Uterus (tissue), 3 donors: ENCODE measurements at regions not wholly inside any gene's neighbourhood (a gene's known extent, or its start where the extent isn't known, plus 50 kb on each side); places are given as distances from the start of the nearest gene placed in this dataset.
A peak's percentile ranks its signal among the peaks of the same experiment; 100 is the strongest.

ENCODE experiments used
- DNase-seq, 2 donors: peaks; one replicate each; pipeline ENCODE4 v3.0.0-alpha.2; 2019 to 2020
- H3K27ac ChIP-seq, 2 donors: fragments of 200-600 bp; sonication (generic); 1 replicate in 1 of 2; 2 replicates in 1 of 2; pipeline ENCODE4 v1.5.1; 2016 to 2018
- H3K27me3 ChIP-seq, 2 donors: fragments of 200-600 bp; sonication (generic); one replicate each; pipeline ENCODE4 v1.5.1; 2018 to 2019; ENCODE audit warnings: control low read depth in 1 of 2
- H3K36me3 ChIP-seq, 2 donors: fragments of 200-600 bp; sonication (generic); one replicate each; pipeline ENCODE4 v1.5.1; 2019; ENCODE audit warnings: control low read depth in 1 of 2
- H3K4me1 ChIP-seq, 2 donors: fragments of 200-600 bp; sonication (generic); one replicate each; pipeline ENCODE4 v1.5.1; 2018 to 2019; ENCODE audit warnings: control low read depth in 1 of 2
- H3K4me3 ChIP-seq, 2 donors: fragments of 200-600 bp; sonication (generic); 1 replicate in 1 of 2; 2 replicates in 1 of 2; pipeline ENCODE4 v1.5.1; 2018 to 2019; ENCODE audit warnings: mild to moderate bottlenecking in 1 of 2
- H3K9me3 ChIP-seq, 2 donors: fragments of 200-600 bp; sonication (generic); one replicate each; pipeline ENCODE4 v1.5.1; 2019; ENCODE audit warnings: control low read depth in 1 of 2
- POLR2A ChIP-seq, 2 donors: fragments of 450-650 bp; IDR thresholded peaks; one replicate each; pipeline ENCODE4 v1.6.1; 2016; ENCODE audit warnings: antibody characterized with exemption in 2 of 2, mild to moderate bottlenecking in 1 of 2, moderate library complexity in 1 of 2
- intact Hi-C: fragments of 100-400 bp; cut with DNase I; formaldehyde crosslinking; loops from one replicate; pipeline ENCODE4 v1.15.1; 2023; ENCODE audit warnings: low total_unique reads
- TF ChIP-seq, protein P1 (sequence below), 4 experiments: fragments of 200-600 bp in 2 of 4; fragments of 450-650 bp in 2 of 4; sonication (generic) in 2 of 4; IDR thresholded peaks; one replicate each; pipeline ENCODE4 v1.5.1; 2016 to 2019; ENCODE audit warnings: antibody characterized with exemption in 4 of 4, mild to moderate bottlenecking in 2 of 4, moderate library complexity in 1 of 4
- donor health status: DM: yes; HTN: yes; CAD: no.

DNA sequence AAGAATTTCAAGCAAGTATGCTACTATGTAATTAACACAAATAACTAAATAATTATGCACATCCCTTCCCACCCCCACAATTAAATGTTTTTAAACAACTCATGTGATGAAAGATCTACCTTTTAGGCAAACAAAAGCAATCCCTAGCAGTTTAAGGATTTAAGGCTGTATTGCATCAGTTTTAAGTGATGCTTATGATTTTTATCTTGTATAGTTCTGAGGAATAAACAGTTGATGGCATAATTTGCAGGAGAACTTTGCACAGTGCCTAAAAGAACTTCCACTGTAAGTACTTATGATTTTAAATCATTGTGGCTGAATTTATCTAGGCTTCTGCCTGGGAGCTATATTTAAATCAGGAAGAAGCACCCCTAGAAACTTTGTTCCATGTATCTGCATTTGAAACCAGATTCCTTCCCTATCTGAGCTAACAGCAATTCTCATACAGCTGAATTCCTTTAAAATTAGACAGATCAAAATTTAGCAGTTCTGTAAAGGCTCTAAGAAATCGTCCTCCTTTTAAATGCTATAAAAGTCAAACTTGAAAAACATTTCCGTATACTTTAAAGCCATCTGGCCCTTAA lies 388.6 kb downstream of the BCAT1 start:
- peaks cover 0 to 11% of the 10 kb centered on the region in 2 donors for H3K4me1 ChIP-seq
- H3K36me3 ChIP-seq: no peaks in the 10 kb centered on the region
- TF ChIP-seq POLR2A (IDR thresholded peaks at IDR 0.05): no peak
- TF ChIP-seq, protein P1, sequence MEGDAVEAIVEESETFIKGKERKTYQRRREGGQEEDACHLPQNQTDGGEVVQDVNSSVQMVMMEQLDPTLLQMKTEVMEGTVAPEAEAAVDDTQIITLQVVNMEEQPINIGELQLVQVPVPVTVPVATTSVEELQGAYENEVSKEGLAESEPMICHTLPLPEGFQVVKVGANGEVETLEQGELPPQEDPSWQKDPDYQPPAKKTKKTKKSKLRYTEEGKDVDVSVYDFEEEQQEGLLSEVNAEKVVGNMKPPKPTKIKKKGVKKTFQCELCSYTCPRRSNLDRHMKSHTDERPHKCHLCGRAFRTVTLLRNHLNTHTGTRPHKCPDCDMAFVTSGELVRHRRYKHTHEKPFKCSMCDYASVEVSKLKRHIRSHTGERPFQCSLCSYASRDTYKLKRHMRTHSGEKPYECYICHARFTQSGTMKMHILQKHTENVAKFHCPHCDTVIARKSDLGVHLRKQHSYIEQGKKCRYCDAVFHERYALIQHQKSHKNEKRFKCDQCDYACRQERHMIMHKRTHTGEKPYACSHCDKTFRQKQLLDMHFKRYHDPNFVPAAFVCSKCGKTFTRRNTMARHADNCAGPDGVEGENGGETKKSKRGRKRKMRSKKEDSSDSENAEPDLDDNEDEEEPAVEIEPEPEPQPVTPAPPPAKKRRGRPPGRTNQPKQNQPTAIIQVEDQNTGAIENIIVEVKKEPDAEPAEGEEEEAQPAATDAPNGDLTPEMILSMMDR (IDR thresholded peaks at IDR 0.05): no peak
- H3K4me3 ChIP-seq: peak overlapping the region; percentile 66 to 81
- intact Hi-C loops: no loop called here
- no peak for DNase-seq
- no peaks in the 10 kb centered on the region for H3K9me3 ChIP-seq
- peak overlapping the region; percentile 94 to 96 for H3K27ac ChIP-seq
- H3K27me3 ChIP-seq: no peaks in the 10 kb centered on the region

- no peaks in the 10 kb centered on the region for H3K9me3 ChIP-seq
- H3K4me1 ChIP-seq: peaks cover 0 to 11% of the 10 kb centered on the region in 2 donors
- H3K36me3 ChIP-seq: no peaks in the 10 kb centered on the region
- H3K4me3 ChIP-seq: no peak overlapping the region
- no peak overlapping the region for H3K27ac ChIP-seq
- no peaks in the 10 kb centered on the region for H3K27me3 ChIP-seq
- intact Hi-C loops: no loop called here
- no peak for DNase-seq
- TF ChIP-seq, protein P1 (IDR thresholded peaks at IDR 0.05): no peak
Observed at GRCh38 chr12:24557738-24558137, 391.2 kb downstream of the BCAT1 start.

- H3K4me3 ChIP-seq: no peak overlapping the region
- intact Hi-C loops: no loop called here
- TF ChIP-seq, protein P1 (IDR thresholded peaks at IDR 0.05): no peak
- no peak for TF ChIP-seq POLR2A (IDR thresholded peaks at IDR 0.05)
Observed at GRCh38 chr12:24555730-24556129, 393.2 kb downstream of the BCAT1 start.

GRCh38 chr12:24554612-24555295 lies 394.1 kb downstream of the BCAT1 start:
- DNase-seq: no peak
- no peak overlapping the region for H3K4me3 ChIP-seq
- H3K27me3 ChIP-seq: no peaks in the 10 kb centered on the region
- H3K9me3 ChIP-seq: no peaks in the 10 kb centered on the region
- H3K36me3 ChIP-seq: no peaks in the 10 kb centered on the region
- no peak overlapping the region for H3K27ac ChIP-seq
- intact Hi-C loops: no loop called here
- H3K4me1 ChIP-seq: peaks cover 0 to 1% of the 10 kb centered on the region in 2 donors
- TF ChIP-seq POLR2A (IDR thresholded peaks at IDR 0.05): no peak
- TF ChIP-seq, protein P1 (IDR thresholded peaks at IDR 0.05): no peak

More at GRCh38 chr12:24555730-24556129, 393.2 kb downstream of the BCAT1 start:
- Histone ChIP-seq H3K4me1 (peaks cover 0 to 11% of the 10 kb centered on the region in 2 donors), H3K9me3 (no peaks in the 10 kb centered on the region), H3K27me3 (no peaks in the 10 kb centered on the region), H3K36me3 (no peaks in the 10 kb centered on the region), H3K27ac (no peak overlapping the region)
- DNase-seq: no peak

- DNase-seq: no peak
- intact Hi-C loops: no loop called here
- Histone ChIP-seq H3K9me3 (no peaks in the 10 kb centered on the region), H3K27me3 (no peaks in the 10 kb centered on the region), H3K4me1 (no peaks in the 10 kb centered on the region), H3K4me3 (no peak overlapping the region), H3K36me3 (no peaks in the 10 kb centered on the region), H3K27ac (no peak overlapping the region)
- TF ChIP-seq, protein P1 (IDR thresholded peaks at IDR 0.05): no peak
- TF ChIP-seq POLR2A (IDR thresholded peaks at IDR 0.05): no peak
Observed at GRCh38 chr12:24553259-24553658, 395.6 kb downstream of the BCAT1 start.
